GM19397 (cell line): ENCODE measurements at regions not wholly inside any gene's neighbourhood (a gene's known extent, or its start where the extent isn't known, plus 50 kb on each side); places are given as distances from the start of the nearest gene placed in this dataset.

Experiments
- ATAC-seq: cut with Tn5 transposase; IDR thresholded peaks from one replicate; pipeline ENCODE4 v1.9.1; 2021; ENCODE audit warnings: mild to moderate bottlenecking, moderate library complexity; ENCODE audit not compliant: unreplicated experiment

- ATAC-seq: no peak
These were observed 267.3 kb upstream of the LYZL1 start for GRCh38 chr10:29021591-29021990.

- ATAC-seq: no peak
These were observed 266.4 kb upstream of the LYZL1 start for GRCh38 chr10:29022513-29022912.

GRCh38 chr10:29023678-29024077, 265.2 kb upstream of the LYZL1 start:
- ATAC-seq: no peak

- no peak for ATAC-seq
These were observed 262.6 kb upstream of the LYZL1 start for GRCh38 chr10:29026065-29026797.

- ATAC-seq: no peak
These were observed 261.9 kb upstream of the LYZL1 start for GRCh38 chr10:29026802-29027580.

- no peak for ATAC-seq
These were observed 260.4 kb upstream of the LYZL1 start for GRCh38 chr10:29028486-29028885.

- no peak for ATAC-seq
These were observed 258.0 kb upstream of the LYZL1 start for GRCh38 chr10:29030900-29031299.

- no peak for ATAC-seq
These were observed 256.7 kb upstream of the LYZL1 start for GRCh38 chr10:29032169-29032568.

GRCh38 chr10:29033311-29033940, 255.4 kb upstream of the LYZL1 start:
- no peak for ATAC-seq

- no peak for ATAC-seq
These were observed 254.3 kb upstream of the LYZL1 start for GRCh38 chr10:29034592-29034991.

- ATAC-seq: no peak
These were observed 253.1 kb upstream of the LYZL1 start for GRCh38 chr10:29035721-29036120.

GRCh38 chr10:29037348-29038113, 251.3 kb upstream of the LYZL1 start:
- ATAC-seq: no peak

GRCh38 chr10:29039091-29039490, 249.8 kb upstream of the LYZL1 start:
- no peak for ATAC-seq

GRCh38 chr10:29039677-29040189, 249.1 kb upstream of the LYZL1 start:
- ATAC-seq: no peak

- ATAC-seq: no peak
These were observed 247.3 kb upstream of the LYZL1 start for GRCh38 chr10:29041616-29042015.

GRCh38 chr10:29048506-29048905, 240.4 kb upstream of the LYZL1 start:
- no peak for ATAC-seq

GRCh38 chr10:29050081-29050480, 238.8 kb upstream of the LYZL1 start:
- ATAC-seq: peak; percentile 45

- no peak for ATAC-seq
These were observed 233.8 kb upstream of the LYZL1 start for GRCh38 chr10:29055101-29055500.

- no peak for ATAC-seq
These were observed 232.1 kb upstream of the LYZL1 start for GRCh38 chr10:29056729-29057128.

- no peak for ATAC-seq
These were observed 231.0 kb upstream of the LYZL1 start for GRCh38 chr10:29057822-29058331.
